NAMALWA (cell line): ENCODE measurements at regions not wholly inside any gene's neighbourhood (a gene's known extent, or its start where the extent isn't known, plus 50 kb on each side); places are given as distances from the start of the nearest gene placed in this dataset.

Experiments
- DNase-seq: peaks from one replicate; pipeline ENCODE4 v3.0.0-alpha.2; 2015; ENCODE audit warnings: low spot score

DNA sequence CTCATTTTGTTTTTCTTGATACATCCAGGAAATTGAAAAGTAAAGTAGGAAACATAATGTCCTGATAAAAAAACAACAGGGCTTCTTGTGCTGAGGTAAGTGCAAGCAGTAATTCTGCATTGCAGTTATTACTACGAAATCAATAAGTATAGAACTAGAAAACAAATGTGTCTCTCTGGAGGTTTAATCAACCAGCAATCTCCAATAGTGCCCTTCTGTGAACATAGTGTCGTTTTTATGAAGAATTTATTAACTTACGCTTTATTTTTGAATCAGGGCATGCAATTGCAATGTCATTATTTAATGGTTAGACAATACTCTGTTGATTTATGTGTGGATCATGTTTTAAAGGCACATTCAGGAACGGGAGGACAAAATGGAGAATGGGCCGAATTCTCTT is 494.1 kb upstream of the NOVA1 start:
- DNase-seq: no peak

DNA sequence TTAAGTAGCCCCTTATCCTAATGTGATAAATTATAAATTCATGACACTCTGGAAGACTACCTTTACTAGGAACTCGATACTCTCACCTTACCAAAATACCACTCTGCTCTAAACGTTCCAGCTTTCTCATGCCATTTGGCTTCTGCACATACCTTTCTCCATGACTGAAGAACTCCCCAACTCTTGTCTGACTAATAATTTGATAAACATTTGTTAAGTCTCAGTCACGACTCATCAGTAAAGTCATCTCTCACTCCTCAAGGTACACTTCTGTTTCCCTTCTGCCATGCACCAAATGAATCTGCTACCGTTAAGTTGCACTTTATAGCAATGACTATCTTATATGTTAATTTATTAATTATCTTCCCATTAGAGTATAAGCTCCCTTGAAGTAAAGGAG is 498.3 kb upstream of the NOVA1 start:
- no peak for DNase-seq

DNA sequence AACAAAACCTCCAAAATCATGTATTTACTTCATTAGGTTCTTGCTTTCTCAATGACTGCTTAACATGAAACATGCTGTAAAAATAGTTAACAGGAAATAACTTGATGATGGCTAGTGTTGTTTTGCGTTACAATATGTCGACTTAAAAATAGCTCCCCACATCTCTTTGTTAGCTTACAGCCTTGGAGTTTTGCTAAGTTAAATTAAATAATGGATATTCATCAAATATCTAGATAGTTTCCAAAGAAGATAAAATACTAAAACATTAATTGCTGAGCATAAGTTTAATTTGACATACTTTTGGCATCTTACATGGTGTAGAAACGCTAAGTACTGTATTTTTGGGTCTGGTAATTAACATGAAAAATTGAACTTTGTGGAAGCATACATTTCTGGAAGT is 500.6 kb upstream of the NOVA1 start:
- no peak for DNase-seq

DNA sequence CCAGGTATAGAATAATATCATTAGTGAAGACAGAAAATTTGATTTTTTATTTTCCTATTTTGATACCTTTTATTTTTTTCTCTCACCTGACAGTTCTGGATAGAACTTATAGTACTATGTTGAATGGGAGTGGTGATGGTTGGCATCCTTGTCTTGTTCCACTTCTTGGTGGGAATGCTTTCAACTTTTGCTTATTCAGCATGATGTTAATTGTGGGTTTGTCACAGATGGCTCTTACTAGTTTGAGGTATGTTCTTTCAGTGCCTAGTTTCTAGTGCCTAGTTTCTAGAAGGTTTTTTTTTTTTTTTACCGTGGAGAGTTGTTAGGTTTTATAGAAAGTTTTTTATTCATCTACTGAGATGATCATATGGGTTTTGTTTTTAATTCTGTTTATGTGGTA is 516.3 kb upstream of the NOVA1 start:
- DNase-seq: no peak

DNA sequence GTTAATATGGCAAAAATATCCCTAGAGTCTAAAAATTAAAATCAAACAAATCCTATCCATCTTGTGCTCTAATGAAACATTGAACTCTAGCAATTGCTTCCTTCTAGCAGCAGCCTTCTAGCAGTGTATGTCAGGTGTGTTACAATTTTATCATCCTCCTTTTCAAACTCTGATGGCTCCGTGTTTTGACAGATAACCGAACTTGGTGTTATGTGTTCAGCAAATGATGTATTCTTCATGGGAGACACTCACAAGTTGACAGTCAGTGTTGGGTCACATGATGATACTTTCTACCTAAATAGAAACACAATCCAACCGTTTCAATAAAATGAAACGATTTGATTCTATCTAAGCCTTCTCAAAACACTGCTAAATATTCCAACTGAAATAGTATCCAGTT is 525.3 kb upstream of the NOVA1 start:
- DNase-seq: no peak

DNA sequence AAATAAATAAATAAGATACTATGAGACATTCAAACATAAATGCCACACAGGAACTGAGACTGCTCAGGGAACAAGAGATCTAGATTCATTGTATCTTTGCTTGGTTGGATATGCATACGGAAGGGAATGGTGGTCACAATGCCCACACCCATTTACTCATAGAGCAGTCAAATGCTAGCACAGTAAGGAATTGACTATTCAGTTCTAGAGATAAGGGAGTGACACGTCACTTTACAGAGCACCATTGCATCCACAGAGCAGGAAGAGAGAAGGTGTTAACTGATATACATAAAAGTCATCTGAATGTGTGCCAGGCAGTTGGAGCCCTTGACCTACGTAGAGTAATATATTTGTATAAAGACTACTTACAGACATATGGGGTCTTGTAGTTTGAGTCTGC is 530.0 kb upstream of the NOVA1 start:
- DNase-seq: no peak

DNA sequence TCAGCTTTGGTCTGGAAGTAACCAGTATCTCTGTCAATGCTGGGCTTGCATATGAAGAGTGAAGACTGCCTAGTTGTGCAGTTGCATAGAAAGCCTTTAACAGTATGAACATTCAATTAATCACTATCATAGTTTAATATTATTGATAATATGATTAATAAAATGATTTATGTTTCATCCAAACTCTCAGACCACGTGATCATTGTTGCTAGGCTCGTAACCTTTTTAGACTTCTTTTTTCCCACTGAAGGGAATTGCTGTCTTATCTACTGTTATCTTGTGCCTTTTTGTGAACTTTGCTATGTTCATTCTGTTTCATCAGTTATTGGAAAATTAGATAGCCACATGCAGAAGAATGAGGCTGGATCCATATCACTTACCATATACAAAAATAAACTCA is 536.4 kb upstream of the NOVA1 start:
- no peak for DNase-seq

DNA sequence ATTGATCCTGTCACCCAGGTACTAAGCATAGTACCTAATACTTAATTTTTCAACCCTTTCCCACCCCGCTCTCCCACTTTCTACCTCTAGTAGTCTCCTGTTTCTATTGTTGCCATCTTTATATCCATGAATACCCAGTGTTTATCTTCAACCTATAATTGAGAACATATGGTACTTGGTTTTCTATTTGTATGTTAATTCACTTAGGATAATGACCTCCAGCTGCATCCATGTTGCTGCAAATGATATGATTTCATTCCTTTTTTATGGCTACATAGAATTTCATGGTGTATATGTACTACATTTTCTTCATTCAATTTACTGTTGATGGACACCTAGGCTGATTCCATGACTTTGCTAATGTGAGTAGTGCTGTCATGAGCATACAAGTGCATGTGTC is 547.3 kb upstream of the NOVA1 start:
- no peak for DNase-seq

DNA sequence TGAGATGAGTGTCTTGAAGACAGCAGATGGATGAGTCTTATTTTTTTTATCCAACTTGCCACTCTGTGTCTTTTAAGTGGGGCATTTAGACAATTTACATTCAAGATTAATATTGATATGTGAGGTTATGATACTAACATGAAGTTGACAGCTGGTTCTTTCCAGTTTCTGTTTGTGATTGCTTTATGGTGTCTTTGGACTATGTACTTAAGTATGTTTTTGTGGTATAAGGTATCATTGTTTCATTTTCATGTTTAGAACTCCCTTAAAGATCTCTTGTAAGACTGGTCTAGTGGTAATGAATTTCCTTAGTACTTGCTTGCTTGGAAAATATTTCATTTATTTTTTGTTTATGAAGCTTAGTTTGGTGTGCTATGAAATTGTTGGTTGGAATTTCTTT is 550.3 kb upstream of the NOVA1 start:
- DNase-seq: no peak

DNA sequence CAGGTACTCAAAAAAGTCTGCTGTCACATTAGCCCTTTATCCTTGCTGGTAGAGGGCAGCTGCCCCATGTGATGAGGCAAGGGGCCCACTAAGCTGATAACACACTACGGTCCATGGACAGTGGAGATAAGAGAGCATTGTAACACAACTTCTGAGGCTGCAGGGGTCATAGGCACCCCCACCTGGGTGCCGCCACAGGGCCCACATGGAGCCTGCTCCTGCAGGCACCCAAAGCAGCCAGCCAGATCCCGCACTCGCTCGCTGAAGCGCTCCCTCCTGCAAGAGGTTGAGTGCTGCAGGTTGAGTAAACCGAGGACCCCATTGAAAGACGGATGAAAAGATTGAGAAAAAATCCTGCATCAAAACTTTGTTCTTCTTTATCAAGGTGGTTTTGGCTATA is 566.3 kb upstream of the NOVA1 start:
- DNase-seq: no peak

DNA sequence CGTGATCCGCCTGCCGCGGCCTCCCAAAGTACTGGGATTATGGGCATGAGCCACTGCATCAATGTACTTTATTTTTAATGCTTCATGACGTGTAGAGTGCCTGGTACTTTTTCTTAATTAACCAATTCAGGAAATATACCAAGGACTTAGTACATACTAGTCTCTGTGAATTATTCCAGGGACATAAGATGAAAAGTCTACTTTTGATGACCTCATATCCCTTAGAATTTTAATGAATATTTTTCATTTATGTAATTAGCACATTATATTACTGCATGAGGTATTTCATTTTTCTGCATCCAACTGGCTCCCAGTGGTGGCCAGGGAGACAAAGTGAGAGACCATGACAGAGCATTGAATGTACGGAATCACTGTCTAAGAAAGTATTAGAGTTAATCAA is 577.7 kb upstream of the NOVA1 start:
- no peak for DNase-seq

DNA sequence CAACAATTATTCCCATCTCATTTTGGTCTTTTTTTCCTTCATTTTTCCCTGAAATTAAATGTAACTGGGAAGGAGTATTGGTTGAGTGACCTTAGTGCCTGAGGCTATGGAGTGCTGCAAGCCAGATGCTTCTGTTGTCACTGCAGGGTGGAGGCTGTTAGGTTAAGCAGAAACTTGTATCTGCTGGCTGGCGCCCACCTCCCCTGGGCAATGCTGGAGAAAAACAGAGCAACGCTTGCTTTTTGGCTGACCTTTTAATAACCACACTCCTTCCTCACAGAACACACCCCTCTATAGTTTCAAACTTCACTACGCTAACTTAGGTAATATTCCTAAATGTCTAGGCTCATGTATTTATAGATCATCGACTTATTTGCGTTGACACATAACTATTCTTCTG is 583.5 kb upstream of the NOVA1 start:
- DNase-seq: no peak

DNA sequence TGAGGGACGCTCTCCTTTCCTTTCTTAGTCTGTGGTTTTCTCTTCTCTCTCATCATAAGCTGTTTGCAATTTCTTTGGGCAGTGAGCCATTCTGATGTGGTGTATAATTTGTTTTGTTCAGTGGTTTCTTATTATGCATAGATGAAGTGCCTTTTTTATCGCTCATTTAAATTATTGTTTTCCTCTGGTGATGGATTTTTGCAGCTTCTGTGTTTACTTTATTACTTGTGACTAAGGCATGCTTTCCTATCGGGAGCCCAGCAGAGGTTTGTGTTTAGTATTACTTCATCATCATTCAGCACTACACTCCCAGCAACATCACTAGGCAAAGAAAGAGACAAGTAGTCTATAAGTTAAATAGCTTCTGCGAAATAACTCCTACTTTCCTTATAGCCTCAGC is 586.6 kb upstream of the NOVA1 start:
- DNase-seq: no peak

DNA sequence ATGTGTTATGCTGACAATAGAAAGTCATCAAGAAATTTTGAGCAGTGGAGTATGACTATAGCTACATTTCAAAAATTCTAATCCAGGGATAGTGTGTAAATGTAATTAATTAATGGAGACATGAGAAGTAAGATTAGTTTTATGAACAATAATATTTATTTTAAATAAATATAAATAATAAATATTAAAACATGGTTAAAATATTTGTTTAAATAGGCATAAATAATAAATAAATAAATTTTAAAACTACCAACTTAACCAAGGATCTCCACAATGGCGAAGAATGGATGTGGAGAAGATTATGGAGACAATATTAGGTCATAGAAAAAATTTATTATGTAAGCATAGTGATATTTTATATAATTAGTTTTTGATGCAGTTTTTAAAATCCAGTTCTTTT is 588.2 kb upstream of the NOVA1 start:
- DNase-seq: no peak

DNA sequence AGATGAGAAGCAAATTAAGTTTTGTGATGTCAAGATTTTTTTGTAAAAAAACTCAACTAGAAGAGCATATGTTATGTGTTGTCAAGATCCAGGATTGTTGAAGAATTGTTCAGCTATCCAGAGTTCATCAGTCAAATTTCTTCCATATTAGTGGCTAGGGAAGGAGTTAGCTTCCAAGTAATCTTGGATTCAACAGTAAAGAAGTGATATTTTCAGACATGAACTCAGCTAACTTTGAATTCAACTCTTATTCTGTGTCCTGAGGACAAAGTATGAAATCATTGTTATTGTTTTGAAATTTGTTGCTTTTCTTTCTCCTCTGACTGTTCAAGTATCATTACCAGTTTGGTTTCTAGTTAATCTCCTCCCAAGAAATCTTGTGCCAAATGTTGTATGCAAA is 589.3 kb upstream of the NOVA1 start:
- no peak for DNase-seq

DNA sequence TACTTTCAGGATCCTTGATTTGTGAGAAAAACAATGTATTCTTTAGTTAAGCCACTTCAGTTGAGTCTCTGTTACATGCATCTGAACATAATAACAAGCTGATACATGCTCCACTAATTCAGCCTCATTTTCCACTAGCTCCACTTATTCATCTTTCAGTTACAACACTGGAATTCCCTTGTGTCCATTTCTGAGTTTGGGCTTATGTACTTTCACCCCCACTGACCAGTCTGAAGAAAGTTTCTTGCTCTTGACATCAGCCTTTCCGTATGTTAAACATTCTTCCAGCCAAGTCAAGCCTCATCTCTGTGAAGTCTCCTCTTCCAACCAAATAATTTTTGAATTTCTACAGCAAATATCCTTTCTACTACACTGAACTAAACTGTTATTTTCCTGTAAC is 592.5 kb upstream of the NOVA1 start:
- DNase-seq: no peak

DNA sequence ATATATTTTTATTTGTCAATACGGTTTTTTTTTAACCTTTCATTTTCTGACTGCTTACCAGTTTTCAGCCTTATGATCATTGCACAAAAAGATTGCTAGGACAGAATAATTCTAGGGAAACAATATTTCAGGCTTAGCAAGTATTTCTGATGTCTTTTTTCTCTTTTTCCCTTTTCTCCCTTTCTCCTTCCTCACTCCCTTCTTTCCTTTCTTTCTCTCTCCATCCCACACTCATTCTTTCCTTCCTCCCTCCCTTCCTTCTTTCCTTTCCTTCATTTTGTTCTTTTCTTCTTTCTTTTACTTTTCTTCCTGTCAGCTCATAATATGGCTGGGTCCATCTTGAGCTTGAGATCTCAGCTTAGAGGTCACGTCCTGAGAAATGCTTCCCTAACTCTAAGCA is 601.4 kb upstream of the NOVA1 start:
- no peak for DNase-seq

DNA sequence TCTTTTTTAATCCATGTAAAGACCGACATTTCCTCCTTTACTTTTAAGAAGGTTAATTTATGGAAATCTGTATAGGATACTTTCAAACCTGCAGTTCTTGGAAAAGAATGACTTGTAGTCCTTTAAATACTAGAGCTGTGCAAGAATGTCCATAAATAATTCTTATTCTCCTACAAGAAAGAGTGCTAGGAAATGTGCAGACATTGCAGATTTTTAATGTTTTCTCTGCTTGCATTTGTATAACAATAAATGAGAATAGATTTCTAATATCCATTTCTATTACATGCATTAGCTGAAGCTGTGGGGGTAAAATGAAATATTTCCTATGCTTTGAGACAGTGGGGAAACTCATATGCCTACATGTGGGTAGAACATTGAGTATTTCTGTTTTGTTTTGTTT is 607.2 kb upstream of the NOVA1 start:
- no peak for DNase-seq

DNA sequence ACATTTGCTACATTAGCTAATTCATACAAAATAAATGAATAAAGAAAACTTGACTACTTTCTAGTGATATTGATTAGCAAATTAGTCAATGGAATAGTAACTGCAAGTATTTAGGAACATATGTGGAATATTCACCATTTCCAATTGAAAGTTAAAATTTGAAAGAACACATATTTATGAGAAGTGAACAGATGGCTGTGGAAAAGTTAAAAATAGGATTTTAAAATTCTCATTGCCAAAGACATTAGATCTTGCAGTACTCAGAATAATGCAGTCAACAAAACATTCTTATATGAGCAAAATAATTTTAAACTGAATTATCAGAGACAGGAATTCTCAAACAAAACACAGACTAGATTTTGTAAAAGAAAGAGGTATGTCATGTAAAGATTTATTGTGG is 613.9 kb upstream of the NOVA1 start:
- DNase-seq: no peak

DNA sequence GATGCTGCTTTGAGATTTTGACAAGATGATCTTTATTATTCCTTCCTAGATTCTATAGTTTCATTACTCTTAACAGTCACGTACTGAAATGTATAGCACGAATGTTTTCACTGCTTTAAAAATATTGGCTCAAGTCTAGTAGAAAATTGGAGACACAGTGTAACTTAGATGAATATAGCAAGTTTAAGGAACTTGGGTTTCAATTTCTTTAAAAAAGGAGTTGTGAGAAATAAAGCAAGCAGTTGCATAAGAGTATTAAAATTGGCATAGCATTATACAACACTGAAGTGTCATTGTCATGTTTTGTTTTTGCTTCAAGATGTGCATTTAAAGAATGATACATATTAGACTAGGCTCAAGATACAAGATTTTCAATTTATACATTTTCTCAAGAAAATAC is 624.8 kb upstream of the NOVA1 start:
- no peak for DNase-seq

DNA sequence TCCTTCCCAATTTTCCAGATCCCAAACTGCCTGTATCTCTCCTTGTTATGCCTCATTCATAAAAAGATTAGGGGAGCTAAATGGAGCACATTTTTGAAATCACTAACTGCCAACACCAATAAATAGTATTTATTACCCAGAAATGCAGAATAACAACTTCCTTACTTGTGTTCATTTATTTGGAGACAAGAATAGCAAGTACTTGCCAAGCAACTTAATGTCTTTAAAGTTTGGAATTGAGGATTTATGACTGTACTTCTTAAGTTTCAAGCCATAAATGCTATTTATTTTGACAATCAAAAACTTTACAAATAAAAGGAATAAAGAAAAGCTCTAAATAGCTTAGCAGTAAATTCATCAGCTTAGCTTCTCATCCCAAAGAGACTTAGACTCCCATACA is 626.1 kb upstream of the NOVA1 start:
- no peak for DNase-seq

DNA sequence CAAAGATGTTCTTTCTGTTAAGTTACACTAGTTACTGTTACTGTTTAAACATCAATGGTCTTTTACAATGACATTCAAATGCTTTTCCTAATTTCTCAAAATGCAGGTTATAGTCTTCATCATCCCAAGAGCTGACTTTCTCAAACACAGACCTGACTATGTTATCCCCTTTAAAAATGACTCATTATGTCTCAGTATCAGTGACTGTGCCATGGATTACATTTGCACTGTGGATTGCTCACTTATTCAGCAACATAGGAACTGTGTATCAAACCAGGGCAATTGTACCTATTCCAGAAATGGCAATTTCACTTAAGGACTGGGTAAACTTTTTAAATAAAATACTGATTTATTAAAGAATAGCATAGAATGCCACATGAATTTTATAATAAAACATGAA is 630.2 kb upstream of the NOVA1 start:
- DNase-seq: no peak

DNA sequence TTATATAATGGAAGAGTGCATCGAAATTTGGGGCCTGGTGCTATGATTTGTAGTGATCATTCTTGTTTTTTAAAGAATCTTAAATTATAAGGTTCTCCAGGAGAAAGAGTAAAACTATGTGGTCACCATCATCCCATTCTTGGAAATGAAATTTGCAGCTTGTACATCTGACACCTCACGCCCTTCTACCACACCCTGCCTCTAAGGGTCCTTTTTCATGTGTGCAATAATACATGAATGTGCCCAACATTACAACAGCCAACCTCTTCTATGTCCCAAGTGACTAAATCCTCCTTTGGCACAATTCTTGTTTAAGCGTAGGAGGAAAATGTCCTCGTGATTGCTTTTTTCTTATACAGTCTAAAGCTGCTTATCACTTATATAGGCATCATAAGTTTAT is 636.5 kb upstream of the NOVA1 start:
- DNase-seq: no peak

DNA sequence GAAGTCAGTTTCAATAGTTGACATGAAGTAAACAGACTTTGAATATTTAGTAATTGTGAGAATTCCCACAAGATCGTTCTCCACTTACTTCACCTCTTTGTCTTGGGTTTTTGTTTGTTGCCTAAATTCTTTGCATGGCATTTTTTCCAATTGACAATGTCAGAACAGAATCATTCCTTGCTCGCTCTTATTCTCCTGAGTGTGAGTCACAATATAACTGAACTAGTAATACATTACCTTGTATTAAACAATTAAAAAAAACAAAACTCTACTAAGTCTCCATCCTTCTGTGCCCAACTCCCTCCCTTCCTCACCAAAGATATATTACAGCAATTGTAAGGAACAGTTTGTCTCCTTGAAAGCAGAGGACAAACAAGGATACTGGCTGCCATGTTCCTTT is 638.8 kb upstream of the NOVA1 start:
- DNase-seq: no peak

DNA sequence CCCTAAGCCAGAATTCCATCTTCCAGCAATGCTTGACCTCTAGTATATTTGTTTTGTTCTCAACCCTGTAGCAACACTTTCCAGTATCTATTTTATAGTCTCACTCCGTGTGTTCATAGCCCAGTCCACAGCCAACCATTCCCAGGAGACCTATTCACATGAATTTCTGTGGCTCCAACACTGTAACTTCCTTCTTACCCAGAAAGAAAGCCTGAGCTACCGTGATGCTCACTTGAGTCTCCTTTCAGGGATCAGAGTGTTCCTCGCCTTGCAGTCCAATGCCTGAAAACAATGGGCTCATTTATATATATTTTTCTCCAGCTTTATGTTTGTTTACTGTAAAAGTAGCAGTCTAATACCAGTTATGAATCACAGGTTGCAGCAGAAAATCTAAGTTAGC is 645.0 kb upstream of the NOVA1 start:
- DNase-seq: no peak

DNA sequence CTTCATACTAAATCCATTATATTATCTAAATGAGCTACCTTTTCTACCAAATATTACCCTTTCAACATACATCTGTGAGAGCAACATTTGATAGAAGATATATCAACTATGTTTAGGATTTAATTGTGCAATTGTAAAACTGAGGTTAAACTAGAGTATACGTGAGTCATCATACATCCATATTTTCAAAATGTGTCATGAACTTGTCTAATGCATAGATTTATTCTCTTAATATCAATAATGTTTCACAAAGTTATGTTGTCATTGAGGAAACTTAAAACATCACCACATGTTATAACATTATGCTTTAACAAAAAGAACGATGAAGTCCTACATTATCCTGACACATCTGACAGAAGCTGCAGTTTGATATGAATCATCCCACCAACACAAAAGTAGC is 645.5 kb upstream of the NOVA1 start:
- DNase-seq: no peak
